ENCODE measurements at regions not wholly inside any gene's neighbourhood (a gene's known extent, or its start where the extent isn't known, plus 50 kb on each side); places are given as distances from the start of the nearest gene placed in this dataset.

- TF ChIP-seq CTCF (IDR thresholded peaks at IDR 0.05) (no peak), POLR2AphosphoS5 (IDR thresholded peaks at IDR 0.05; ENCODE audit: low read depth, low read length) (no peak), SIN3A (IDR thresholded peaks at IDR 0.05; ENCODE audit: borderline replicate concordance, insufficient read depth, low read depth, low read length) (no peak), REST (IDR thresholded peaks at IDR 0.05; ENCODE audit: insufficient read depth in 1 of 2, low read depth in 2 of 2, low read length in 1 of 2) (no peak), TCF7L2 (IDR thresholded peaks at IDR 0.05; ENCODE audit: low read depth, low read length) (no peak)
Measured at GRCh38 chr11:110762590-110762989, 50.4 kb upstream of the ARHGAP20 start.
